ENCODE measurements at regions not wholly inside any gene's neighbourhood (a gene's known extent, or its start where the extent isn't known, plus 50 kb on each side); places are given as distances from the start of the nearest gene placed in this dataset.

DNA sequence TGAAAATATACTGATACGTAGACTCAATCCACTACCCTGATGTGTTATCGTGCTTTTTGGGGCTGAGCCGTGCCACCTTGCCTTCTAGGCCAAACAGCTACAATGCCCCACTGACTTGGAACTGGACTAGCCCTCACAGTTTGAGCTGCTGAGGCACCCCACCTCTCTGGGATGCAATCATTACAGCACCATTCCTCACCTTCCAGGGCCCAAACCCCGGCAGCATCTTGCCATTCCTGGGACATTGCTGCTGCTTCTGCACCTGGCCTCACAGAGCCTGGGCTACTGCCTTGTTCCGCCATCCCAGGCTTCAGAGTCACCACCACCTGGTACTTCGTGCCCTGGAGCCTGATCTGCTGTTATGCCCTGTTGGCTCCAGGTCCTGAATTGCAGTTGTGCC lies 89.5 kb upstream of the SNCAIP start:
- TF ChIP-seq POLR2A (IDR thresholded peaks at IDR 0.05) = no peak
- no peak for TF ChIP-seq POLR2AphosphoS5 (IDR thresholded peaks at IDR 0.05)
- TF ChIP-seq, protein P1, sequence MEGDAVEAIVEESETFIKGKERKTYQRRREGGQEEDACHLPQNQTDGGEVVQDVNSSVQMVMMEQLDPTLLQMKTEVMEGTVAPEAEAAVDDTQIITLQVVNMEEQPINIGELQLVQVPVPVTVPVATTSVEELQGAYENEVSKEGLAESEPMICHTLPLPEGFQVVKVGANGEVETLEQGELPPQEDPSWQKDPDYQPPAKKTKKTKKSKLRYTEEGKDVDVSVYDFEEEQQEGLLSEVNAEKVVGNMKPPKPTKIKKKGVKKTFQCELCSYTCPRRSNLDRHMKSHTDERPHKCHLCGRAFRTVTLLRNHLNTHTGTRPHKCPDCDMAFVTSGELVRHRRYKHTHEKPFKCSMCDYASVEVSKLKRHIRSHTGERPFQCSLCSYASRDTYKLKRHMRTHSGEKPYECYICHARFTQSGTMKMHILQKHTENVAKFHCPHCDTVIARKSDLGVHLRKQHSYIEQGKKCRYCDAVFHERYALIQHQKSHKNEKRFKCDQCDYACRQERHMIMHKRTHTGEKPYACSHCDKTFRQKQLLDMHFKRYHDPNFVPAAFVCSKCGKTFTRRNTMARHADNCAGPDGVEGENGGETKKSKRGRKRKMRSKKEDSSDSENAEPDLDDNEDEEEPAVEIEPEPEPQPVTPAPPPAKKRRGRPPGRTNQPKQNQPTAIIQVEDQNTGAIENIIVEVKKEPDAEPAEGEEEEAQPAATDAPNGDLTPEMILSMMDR (IDR thresholded peaks at IDR 0.05) = no peak
- no peak for TF ChIP-seq EP300 (IDR thresholded peaks at IDR 0.05)

Measured in sigmoid colon (tissue), 4 donors.